Type B pancreatic cell (in vitro differentiated cells): ENCODE measurements at regions not wholly inside any gene's neighbourhood (a gene's known extent, or its start where the extent isn't known, plus 50 kb on each side); places are given as distances from the start of the nearest gene placed in this dataset.

Source experiments
- DNase-seq: peaks from one replicate; pipeline ENCODE4 v3.0.0; 2021; ENCODE audit warnings: mixed read lengths; ENCODE audit not compliant: unreplicated experiment; ENCODE audit errors: extremely low spot score
- H3K27ac Mint-ChIP-seq: 2 replicates; pipeline ENCODE4 v1.8.0; 2021; ENCODE audit warnings: mild to moderate bottlenecking, mixed read lengths
- H3K27me3 Mint-ChIP-seq: 2 replicates; pipeline ENCODE4 v1.8.0; 2021; ENCODE audit warnings: mixed read lengths
- H3K36me3 Mint-ChIP-seq: 2 replicates; pipeline ENCODE4 v1.8.0; 2021; ENCODE audit warnings: mixed read lengths
- H3K4me1 Mint-ChIP-seq: one replicate; pipeline ENCODE4 v1.8.0; 2021; ENCODE audit warnings: mixed read lengths; ENCODE audit not compliant: unreplicated experiment
- H3K4me3 Mint-ChIP-seq: 2 replicates; pipeline ENCODE4 v1.8.0; 2021; ENCODE audit warnings: mild to moderate bottlenecking, mixed read lengths
- H3K9me3 Mint-ChIP-seq: 2 replicates; pipeline ENCODE4 v1.8.0; 2021; ENCODE audit warnings: mixed read lengths
- CTCF ChIP-seq: fragments of 200-600 bp; sonication (generic); conservative IDR thresholded peaks from 2 replicates; pipeline ENCODE4 v1.5.0; 2021; ENCODE audit warnings: antibody characterized with exemption, mild to moderate bottlenecking

- Mint-ChIP-seq H3K27me3 (peaks cover 4% of the 10 kb centered on the region), H3K9me3 (peaks cover 6% of the 10 kb centered on the region), H3K27ac (no peak overlapping the region), H3K4me3 (no peak overlapping the region), H3K4me1 (no peaks in the 10 kb centered on the region), H3K36me3 (no peaks in the 10 kb centered on the region)
- no peak for DNase-seq
- no peak for TF ChIP-seq CTCF
Measured at GRCh38 chr5:130964231-130965202, 200.5 kb downstream of the HINT1 start.

DNA sequence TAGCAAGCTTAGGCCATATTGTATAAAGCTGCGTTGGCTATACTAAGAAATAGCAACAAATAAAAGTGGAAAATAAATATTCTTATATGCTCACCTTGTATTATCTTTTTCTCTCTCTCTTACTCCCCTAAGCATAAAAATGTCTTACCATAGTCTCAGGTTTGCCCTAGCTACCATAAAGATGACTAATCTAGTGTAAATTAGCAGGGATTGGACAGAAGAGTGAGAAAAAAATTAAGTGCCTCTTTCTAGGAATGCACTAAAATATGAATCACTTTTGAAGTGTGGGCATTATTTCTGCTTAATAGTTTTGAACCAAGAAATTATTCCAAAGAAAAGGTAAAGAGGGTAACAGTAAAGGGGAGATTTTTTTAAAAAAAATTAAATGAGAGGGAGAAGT lies 201.3 kb downstream of the HINT1 start:
- Mint-ChIP-seq H3K4me1 (no peaks in the 10 kb centered on the region), H3K4me3 (no peak overlapping the region), H3K9me3 (peaks cover 6% of the 10 kb centered on the region), H3K27me3 (peaks cover 4% of the 10 kb centered on the region), H3K27ac (no peak overlapping the region), H3K36me3 (no peaks in the 10 kb centered on the region)
- no peak for TF ChIP-seq CTCF
- no peak for DNase-seq

DNA sequence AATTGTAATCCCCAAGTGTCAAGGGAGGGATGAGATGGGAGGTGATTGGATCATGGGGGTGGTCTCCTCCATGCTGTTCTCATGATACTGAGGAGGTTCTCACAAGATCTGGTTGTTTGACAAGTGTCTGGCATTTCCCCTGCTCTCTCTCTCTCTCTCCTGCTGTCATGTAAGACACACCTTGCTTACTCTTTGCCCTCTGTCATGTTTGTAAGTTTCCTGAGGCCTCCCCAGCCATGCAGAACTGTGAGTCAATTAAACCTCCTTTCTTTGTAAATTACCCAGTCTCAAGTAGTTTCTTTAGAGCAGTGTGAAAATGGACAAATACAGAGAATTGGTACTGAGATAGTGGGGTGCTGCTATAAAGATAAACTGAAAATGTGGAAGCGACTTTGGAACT lies 207.9 kb downstream of the HINT1 start:
- H3K27me3 Mint-ChIP-seq = no peaks in the 10 kb centered on the region
- H3K4me1 Mint-ChIP-seq = no peaks in the 10 kb centered on the region
- H3K36me3 Mint-ChIP-seq = no peaks in the 10 kb centered on the region
- no peak overlapping the region for H3K27ac Mint-ChIP-seq
- DNase-seq = no peak
- H3K9me3 Mint-ChIP-seq = peaks cover 9% of the 10 kb centered on the region
- no peak for TF ChIP-seq CTCF
- H3K4me3 Mint-ChIP-seq = no peak overlapping the region

- no peak for TF ChIP-seq CTCF
- H3K36me3 Mint-ChIP-seq = no peaks in the 10 kb centered on the region
- DNase-seq = no peak
- H3K27ac Mint-ChIP-seq = no peak overlapping the region
- H3K9me3 Mint-ChIP-seq = peaks cover 8% of the 10 kb centered on the region
- no peaks in the 10 kb centered on the region for H3K4me1 Mint-ChIP-seq
- peaks cover 5% of the 10 kb centered on the region for H3K27me3 Mint-ChIP-seq
- H3K4me3 Mint-ChIP-seq = no peak overlapping the region
Measured at GRCh38 chr5:130955041-130955440, 210.0 kb downstream of the HINT1 start.

- Mint-ChIP-seq H3K27ac (no peak overlapping the region), H3K9me3 (peaks cover 8% of the 10 kb centered on the region), H3K27me3 (peaks cover 5% of the 10 kb centered on the region), H3K36me3 (no peaks in the 10 kb centered on the region), H3K4me1 (no peaks in the 10 kb centered on the region), H3K4me3 (no peak overlapping the region)
- TF ChIP-seq CTCF = no peak
- DNase-seq = no peak
Measured at GRCh38 chr5:130954336-130954735, 210.7 kb downstream of the HINT1 start.
